HPDE6-E6E7 (cell line): ENCODE measurements at regions not wholly inside any gene's neighbourhood (a gene's known extent, or its start where the extent isn't known, plus 50 kb on each side); places are given as distances from the start of the nearest gene placed in this dataset.
"Not testable (repeated sequence)": the region's sequence is repeated elsewhere in the genome, so short reads cannot be mapped to it uniquely, and the experiment has no call there.

ENCODE experiments used
- DNase-seq: peaks from one replicate; pipeline ENCODE4 v3.0.0; 2011; ENCODE audit warnings: missing footprints; ENCODE audit errors: extremely low spot score

GRCh38 chr11:42837994-42838393 lies 473.8 kb upstream of the API5 start:
- DNase-seq = no peak

- DNase-seq = no peak
Measured at GRCh38 chr11:42840176-42840829, 471.5 kb upstream of the API5 start.

GRCh38 chr11:42840860-42841259 lies 470.9 kb upstream of the API5 start:
- DNase-seq = no peak

GRCh38 chr11:42841556-42841955 lies 470.2 kb upstream of the API5 start:
- DNase-seq = no peak

GRCh38 chr11:42849362-42849761 lies 462.4 kb upstream of the API5 start:
- DNase-seq = no peak

GRCh38 chr11:42857344-42857743 lies 454.5 kb upstream of the API5 start:
- no peak for DNase-seq

- no peak for DNase-seq
Measured at GRCh38 chr11:42870480-42870879, 441.3 kb upstream of the API5 start.

GRCh38 chr11:42873800-42874405 lies 437.9 kb upstream of the API5 start:
- not testable (repeated sequence) for DNase-seq

GRCh38 chr11:42881335-42881734 lies 430.5 kb upstream of the API5 start:
- not testable (repeated sequence) for DNase-seq

- DNase-seq = no peak
Measured at GRCh38 chr11:42890773-42891172, 421.0 kb upstream of the API5 start.

- no peak for DNase-seq
Measured at GRCh38 chr11:42901084-42901483, 410.7 kb upstream of the API5 start.

- no peak for DNase-seq
Measured at GRCh38 chr11:42906226-42906625, 405.6 kb upstream of the API5 start.

GRCh38 chr11:42913731-42914130 lies 398.1 kb upstream of the API5 start:
- no peak for DNase-seq

GRCh38 chr11:42923651-42924050 lies 388.1 kb upstream of the API5 start:
- no peak for DNase-seq

GRCh38 chr11:42925916-42926315 lies 385.9 kb upstream of the API5 start:
- DNase-seq = no peak

- DNase-seq = no peak
Measured at GRCh38 chr11:42947405-42947804, 364.4 kb upstream of the API5 start.

- not testable (repeated sequence) for DNase-seq
Measured at GRCh38 chr11:42949738-42950376, 361.9 kb upstream of the API5 start.

GRCh38 chr11:42951266-42951665 lies 360.5 kb upstream of the API5 start:
- no peak for DNase-seq

GRCh38 chr11:42957831-42958230 lies 354.0 kb upstream of the API5 start:
- no peak for DNase-seq

- DNase-seq = no peak
Measured at GRCh38 chr11:42958635-42959034, 353.2 kb upstream of the API5 start.

GRCh38 chr11:42960521-42961088 lies 351.2 kb upstream of the API5 start:
- DNase-seq = no peak

- no peak for DNase-seq
Measured at GRCh38 chr11:42967653-42968052, 344.1 kb upstream of the API5 start.

- no peak for DNase-seq
Measured at GRCh38 chr11:42972741-42973140, 339.1 kb upstream of the API5 start.
